ENCODE measurements at regions not wholly inside any gene's neighbourhood (a gene's known extent, or its start where the extent isn't known, plus 50 kb on each side); places are given as distances from the start of the nearest gene placed in this dataset.

- Histone ChIP-seq H3K9me3 (no peaks in the 10 kb centered on the region), H3K4me1 (no peaks in the 10 kb centered on the region), H3K36me3 (ENCODE audit: control insufficient read depth, insufficient read depth, low read length) (no peaks in the 10 kb centered on the region), H3K4me3 (ENCODE audit: low read depth, low read length) (no peak overlapping the region), H3K27me3 (replicated peaks; ENCODE audit: control insufficient read depth, insufficient read depth, low read length) (no peaks in the 10 kb centered on the region)
- ChIA-PET CTCF (interaction anchor here (1.0 to 1.5 kb wide), 3 partner anchors 184 to 673 kb away, joined by 3 to 7 read pairs (median 5); no protein-coding TSS in a partner anchor), POLR2A (no interaction called here)
- Mint-ChIP-seq H3K27ac (ENCODE audit: unreplicated experiment) (no peak overlapping the region), H3K36me3 (ENCODE audit: insufficient read depth, unreplicated experiment) (no peaks in the 10 kb centered on the region), H3K4me1 (ENCODE audit: low read depth, unreplicated experiment) (no peaks in the 10 kb centered on the region), H3K9me3 (ENCODE audit: unreplicated experiment) (no peaks in the 10 kb centered on the region), H3K27me3 (ENCODE audit: insufficient read depth, unreplicated experiment) (peaks cover 11% of the 10 kb centered on the region), H3K4me3 (ENCODE audit: unreplicated experiment) (no peak overlapping the region)
- TF ChIP-seq CTCF (IDR thresholded peaks at IDR 0.05; ENCODE audit: insufficient read depth in 1 of 2, low read depth in 1 of 2, low read length in 1 of 2, severe bottlenecking in 1 of 2, unreplicated experiment in 1 of 2), result no peak
- no TSS peak for BruUV-seq (replicated peaks)
- no peak for DNase-seq
- intact Hi-C loops (cut with micrococcal nuclease; ENCODE audit: unreplicated experiment), result no loop called here
Observed at GRCh38 chr22:33202455-33202854, 144.3 kb upstream of the SYN3 start.

- Mint-ChIP-seq H3K4me3 (ENCODE audit: unreplicated experiment) (no peak overlapping the region), H3K9me3 (ENCODE audit: unreplicated experiment) (no peaks in the 10 kb centered on the region), H3K4me1 (ENCODE audit: low read depth, unreplicated experiment) (no peaks in the 10 kb centered on the region), H3K27ac (ENCODE audit: unreplicated experiment) (no peak overlapping the region), H3K36me3 (ENCODE audit: insufficient read depth, unreplicated experiment) (no peaks in the 10 kb centered on the region), H3K27me3 (ENCODE audit: insufficient read depth, unreplicated experiment) (peaks cover 6% of the 10 kb centered on the region)
- Histone ChIP-seq H3K4me3 (ENCODE audit: low read depth, low read length) (no peak overlapping the region), H3K27me3 (replicated peaks; ENCODE audit: control insufficient read depth, insufficient read depth, low read length) (no peaks in the 10 kb centered on the region), H3K4me1 (peaks cover 11% of the 10 kb centered on the region), H3K9me3 (no peaks in the 10 kb centered on the region), H3K36me3 (ENCODE audit: control insufficient read depth, insufficient read depth, low read length) (no peaks in the 10 kb centered on the region)
- no TSS peak for BruUV-seq (replicated peaks)
- ChIA-PET CTCF (no interaction called here), POLR2A (no interaction called here)
- peak; percentile 5 to 40 for DNase-seq
- no peak for TF ChIP-seq CTCF (IDR thresholded peaks at IDR 0.05; ENCODE audit: insufficient read depth in 1 of 2, low read depth in 1 of 2, low read length in 1 of 2, severe bottlenecking in 1 of 2, unreplicated experiment in 1 of 2)
- intact Hi-C loops (cut with micrococcal nuclease; ENCODE audit: unreplicated experiment), result no loop called here
Observed at GRCh38 chr22:33194529-33195077, 136.4 kb upstream of the SYN3 start.

- intact Hi-C loops (cut with micrococcal nuclease; ENCODE audit: unreplicated experiment), result no loop called here
- TF ChIP-seq CTCF (IDR thresholded peaks at IDR 0.05; ENCODE audit: insufficient read depth in 1 of 2, low read depth in 1 of 2, low read length in 1 of 2, severe bottlenecking in 1 of 2, unreplicated experiment in 1 of 2), result no peak
- H3K4me1 Mint-ChIP-seq (ENCODE audit: low read depth, unreplicated experiment), result no peaks in the 10 kb centered on the region
- peaks cover 11% of the 10 kb centered on the region for H3K4me1 ChIP-seq
- peaks cover 6% of the 10 kb centered on the region for H3K27me3 Mint-ChIP-seq (ENCODE audit: insufficient read depth, unreplicated experiment)
- H3K4me3 Mint-ChIP-seq (ENCODE audit: unreplicated experiment), result no peak overlapping the region
- CTCF ChIA-PET, result no interaction called here
- BruUV-seq (replicated peaks), result no TSS peak
- no peak overlapping the region for H3K27ac Mint-ChIP-seq (ENCODE audit: unreplicated experiment)
- H3K27me3 ChIP-seq (replicated peaks; ENCODE audit: control insufficient read depth, insufficient read depth, low read length), result no peaks in the 10 kb centered on the region
- no peak for DNase-seq
- POLR2A ChIA-PET, result no interaction called here
- H3K9me3 ChIP-seq, result no peaks in the 10 kb centered on the region
- no peak overlapping the region for H3K4me3 ChIP-seq (ENCODE audit: low read depth, low read length)
- H3K36me3 ChIP-seq (ENCODE audit: control insufficient read depth, insufficient read depth, low read length), result no peaks in the 10 kb centered on the region
- H3K36me3 Mint-ChIP-seq (ENCODE audit: insufficient read depth, unreplicated experiment), result no peaks in the 10 kb centered on the region
- no peaks in the 10 kb centered on the region for H3K9me3 Mint-ChIP-seq (ENCODE audit: unreplicated experiment)
Observed at GRCh38 chr22:33192156-33192555, 134.0 kb upstream of the SYN3 start.

Measured in Caco-2 (cell line).